ENCODE measurements at regions not wholly inside any gene's neighbourhood (a gene's known extent, or its start where the extent isn't known, plus 50 kb on each side); places are given as distances from the start of the nearest gene placed in this dataset.
A peak's percentile ranks its signal among the peaks of the same experiment; 100 is the strongest.

GRCh38 chr1:55364216-55364615, 149.1 kb upstream of the USP24 start:
- no peaks in the 10 kb centered on the region for H3K9me3 ChIP-seq
- no peak overlapping the region for H3K4me3 ChIP-seq
- H3K36me3 ChIP-seq = no peaks in the 10 kb centered on the region
- in situ Hi-C loops (cut with MboI; ENCODE audit: low pct_ligation_motif_present in 1 of 4, low pct_unique_long_range_greater_than_20kb in 1 of 4, low sequenced_read_pairs in 3 of 4) = no loop called here
- H3K27ac ChIP-seq = no peak overlapping the region
- intact Hi-C loops (cut with DNase I; ENCODE audit: low total_unique reads) = no loop called here
- no peaks in the 10 kb centered on the region for H3K27me3 ChIP-seq
- peaks cover 0 to 4% (median 0%) of the 10 kb centered on the region in 4 donors for H3K4me1 ChIP-seq
- TF ChIP-seq EP300 (IDR thresholded peaks at IDR 0.05; ENCODE audit: low read depth) = no peak
- TF ChIP-seq POLR2A (IDR thresholded peaks at IDR 0.05) = no peak
- TF ChIP-seq CTCF (IDR thresholded peaks at IDR 0.05) = no peak
- TF ChIP-seq POLR2AphosphoS5 (IDR thresholded peaks at IDR 0.05) = no peak
- no peak for DNase-seq
- 77 to 85% methylated on average over 3 of the region's 3 CpGs for WGBS, 2 donors (ENCODE audit: low coverage in 1 of 2)

GRCh38 chr1:55363268-55363667, 148.1 kb upstream of the USP24 start:
- WGBS, 2 donors (ENCODE audit: low coverage in 1 of 2) = 67 to 80% methylated on average over 1 of the region's 1 CpG
- no peaks in the 10 kb centered on the region for H3K36me3 ChIP-seq
- intact Hi-C loops (cut with DNase I; ENCODE audit: low total_unique reads) (no loop called here), in situ Hi-C loops (cut with MboI; ENCODE audit: low pct_ligation_motif_present in 1 of 4, low pct_unique_long_range_greater_than_20kb in 1 of 4, low sequenced_read_pairs in 3 of 4) (no loop called here)
- peaks cover 0 to 4% (median 0%) of the 10 kb centered on the region in 4 donors for H3K4me1 ChIP-seq
- peak overlapping the region; percentile 6 to 20 (median 10) for H3K27ac ChIP-seq
- H3K9me3 ChIP-seq = no peaks in the 10 kb centered on the region
- H3K4me3 ChIP-seq = no peak overlapping the region
- H3K27me3 ChIP-seq = no peaks in the 10 kb centered on the region
- TF ChIP-seq POLR2AphosphoS5 (IDR thresholded peaks at IDR 0.05) (peak in 1 of 3 donors; percentile 21), POLR2A (IDR thresholded peaks at IDR 0.05) (no peak)
- no peak for DNase-seq

- H3K27ac ChIP-seq = peak overlapping the region; percentile 6 to 20 (median 10)
- in situ Hi-C loops (cut with MboI; ENCODE audit: low pct_ligation_motif_present in 1 of 4, low pct_unique_long_range_greater_than_20kb in 1 of 4, low sequenced_read_pairs in 3 of 4) = no loop called here
- H3K9me3 ChIP-seq = no peaks in the 10 kb centered on the region
- H3K4me1 ChIP-seq = peaks cover 0 to 4% (median 0%) of the 10 kb centered on the region in 4 donors
- intact Hi-C loops (cut with DNase I; ENCODE audit: low total_unique reads) = no loop called here
- DNase-seq = no peak
- H3K4me3 ChIP-seq = no peak overlapping the region
- H3K36me3 ChIP-seq = no peaks in the 10 kb centered on the region
- H3K27me3 ChIP-seq = no peaks in the 10 kb centered on the region
- WGBS, 2 donors (ENCODE audit: low coverage in 1 of 2) = 65 to 71% methylated on average over 3 of the region's 3 CpGs
- TF ChIP-seq POLR2A (IDR thresholded peaks at IDR 0.05) (no peak), POLR2AphosphoS5 (IDR thresholded peaks at IDR 0.05) (no peak), EP300 (IDR thresholded peaks at IDR 0.05; ENCODE audit: low read depth) (no peak), CTCF (IDR thresholded peaks at IDR 0.05) (no peak)
Measured at GRCh38 chr1:55362558-55362957, 147.4 kb upstream of the USP24 start.

GRCh38 chr1:55359611-55360010, 144.4 kb upstream of the USP24 start:
- Histone ChIP-seq H3K27ac (no peak overlapping the region), H3K27me3 (no peaks in the 10 kb centered on the region), H3K9me3 (no peaks in the 10 kb centered on the region), H3K36me3 (no peaks in the 10 kb centered on the region), H3K4me3 (no peak overlapping the region), H3K4me1 (peaks cover 0 to 4% (median 0%) of the 10 kb centered on the region in 4 donors)
- in situ Hi-C loops (cut with MboI; ENCODE audit: low pct_ligation_motif_present in 1 of 4, low pct_unique_long_range_greater_than_20kb in 1 of 4, low sequenced_read_pairs in 3 of 4) (no loop called here), intact Hi-C loops (cut with DNase I; ENCODE audit: low total_unique reads) (no loop called here)
- 77% methylated on average over 3 of the region's 3 CpGs for WGBS, 2 donors (ENCODE audit: low coverage in 1 of 2)
- DNase-seq = no peak
- TF ChIP-seq POLR2AphosphoS5 (IDR thresholded peaks at IDR 0.05) (no peak), EP300 (IDR thresholded peaks at IDR 0.05; ENCODE audit: low read depth) (no peak), POLR2A (IDR thresholded peaks at IDR 0.05) (no peak), CTCF (IDR thresholded peaks at IDR 0.05) (no peak)

- in situ Hi-C loops (cut with MboI; ENCODE audit: low pct_ligation_motif_present in 1 of 4, low pct_unique_long_range_greater_than_20kb in 1 of 4, low sequenced_read_pairs in 3 of 4) (no loop called here), intact Hi-C loops (cut with DNase I; ENCODE audit: low total_unique reads) (no loop called here)
- DNase-seq = no peak
- TF ChIP-seq POLR2AphosphoS5 (IDR thresholded peaks at IDR 0.05) (no peak), EP300 (IDR thresholded peaks at IDR 0.05; ENCODE audit: low read depth) (no peak), POLR2A (IDR thresholded peaks at IDR 0.05) (no peak), CTCF (IDR thresholded peaks at IDR 0.05) (no peak)
- no peaks in the 10 kb centered on the region for H3K27me3 ChIP-seq
- H3K4me1 ChIP-seq = peaks cover 0 to 4% (median 0%) of the 10 kb centered on the region in 4 donors
- H3K36me3 ChIP-seq = no peaks in the 10 kb centered on the region
- no peak overlapping the region for H3K4me3 ChIP-seq
- H3K9me3 ChIP-seq = no peaks in the 10 kb centered on the region
- no peak overlapping the region for H3K27ac ChIP-seq
Measured at GRCh38 chr1:55358581-55358980, 143.4 kb upstream of the USP24 start.
